Superior temporal gyrus (tissue), 1 donor: ENCODE measurements at regions not wholly inside any gene's neighbourhood (a gene's known extent, or its start where the extent isn't known, plus 50 kb on each side); places are given as distances from the start of the nearest gene placed in this dataset.

ENCODE experiments used
- DNase-seq: peaks from one replicate; pipeline ENCODE4 v3.0.0-alpha.2; 2016; ENCODE audit errors: extremely low spot score

DNA sequence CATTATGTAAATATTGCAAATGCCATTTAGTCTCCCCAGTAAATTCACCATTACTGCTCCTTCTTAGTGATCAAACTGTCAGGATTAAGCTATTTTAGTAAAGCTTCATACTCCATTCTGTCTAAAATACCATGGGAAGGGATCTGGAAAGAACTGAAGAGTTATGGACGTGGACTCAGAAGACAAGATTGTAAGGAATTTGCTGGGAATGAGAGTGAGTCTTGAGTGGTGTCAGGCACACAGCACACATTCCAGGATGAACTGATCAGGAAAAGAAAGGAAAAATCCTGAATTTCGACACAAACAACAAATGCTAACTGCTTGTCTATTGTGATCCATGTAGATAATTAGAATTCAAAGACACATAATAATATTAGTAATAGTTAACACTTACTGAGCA, 311.0 kb downstream of the CENPC start:
- DNase-seq, result no peak

DNA sequence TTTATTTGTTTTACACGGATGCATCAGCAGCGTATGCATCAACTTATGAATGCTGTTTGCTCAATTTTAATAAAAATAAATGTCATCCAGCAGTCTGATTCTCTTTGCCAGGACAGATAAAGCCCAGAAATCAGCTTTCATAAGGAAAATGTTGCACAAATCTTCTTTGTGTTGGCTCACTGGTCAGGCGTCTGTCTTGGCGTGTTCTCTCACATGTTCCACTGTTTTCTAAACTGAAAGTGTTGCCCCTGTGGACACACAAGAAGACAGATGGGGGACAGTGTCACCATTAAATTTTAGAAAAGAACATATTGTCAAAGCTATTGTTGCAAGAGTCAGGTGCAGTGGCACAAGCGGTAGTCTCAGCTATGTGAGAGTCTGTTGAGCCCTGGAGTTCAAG, 316.2 kb downstream of the CENPC start:
- no peak for DNase-seq

DNA sequence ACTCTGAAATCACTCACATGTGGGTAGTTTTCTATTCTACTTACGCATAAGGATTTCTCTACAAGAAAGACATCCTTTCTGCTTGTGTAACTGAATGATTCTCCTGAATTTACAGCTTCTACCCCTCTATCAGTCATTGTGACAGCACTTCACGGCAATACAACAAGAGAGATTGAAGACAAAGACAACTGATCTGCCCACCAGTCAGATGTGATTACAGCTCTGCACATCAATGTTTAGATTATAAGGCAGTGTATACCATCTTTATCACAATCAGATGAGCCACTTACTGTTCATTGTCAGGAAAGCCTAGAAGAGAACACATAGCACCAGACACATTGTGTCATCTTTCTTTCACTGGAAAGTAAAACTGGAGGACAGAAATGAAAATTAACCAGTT, 324.4 kb downstream of the CENPC start:
- DNase-seq, result no peak

DNA sequence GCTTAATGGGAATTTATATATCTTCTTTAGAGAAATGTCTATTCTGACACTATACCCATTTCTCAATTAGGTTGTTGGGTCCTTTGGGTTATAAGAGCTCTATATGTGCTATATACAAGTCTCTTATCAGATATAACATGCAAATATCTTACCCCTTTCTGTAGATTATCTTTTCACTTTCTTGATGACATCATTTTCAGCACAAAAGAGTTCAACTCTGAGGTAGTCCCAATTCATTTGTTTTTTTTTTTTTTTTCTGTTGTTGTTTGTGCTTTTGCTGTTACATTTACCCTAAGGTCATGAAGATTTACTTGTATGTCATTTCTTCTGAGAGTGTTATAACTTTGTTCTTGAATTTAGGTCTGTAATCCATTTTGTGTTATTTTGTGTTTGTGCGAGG, 326.4 kb downstream of the CENPC start:
- no peak for DNase-seq

DNA sequence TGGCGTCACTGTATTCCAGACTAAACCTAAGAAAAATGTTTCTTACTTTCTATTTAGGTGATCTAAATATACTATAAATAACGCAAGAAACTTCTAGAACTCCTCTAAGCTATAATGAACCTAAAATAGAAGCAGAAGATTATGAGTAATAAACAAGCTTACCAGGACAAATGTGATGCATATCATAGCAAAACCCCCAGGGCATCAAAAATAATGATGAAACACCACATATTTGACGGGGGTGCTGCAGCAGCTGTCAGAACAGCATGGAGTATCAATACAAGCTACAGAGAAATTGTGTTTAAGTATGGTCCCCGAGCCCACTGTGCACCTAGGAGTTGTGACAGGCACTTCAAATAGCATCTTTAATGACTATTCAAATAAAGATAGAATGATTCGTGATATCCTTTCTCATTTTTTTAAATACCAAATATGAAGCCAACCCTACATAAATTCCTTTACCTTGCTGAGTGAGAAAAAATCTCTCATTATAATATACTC, 337.3 kb downstream of the CENPC start:
- DNase-seq, result no peak

DNA sequence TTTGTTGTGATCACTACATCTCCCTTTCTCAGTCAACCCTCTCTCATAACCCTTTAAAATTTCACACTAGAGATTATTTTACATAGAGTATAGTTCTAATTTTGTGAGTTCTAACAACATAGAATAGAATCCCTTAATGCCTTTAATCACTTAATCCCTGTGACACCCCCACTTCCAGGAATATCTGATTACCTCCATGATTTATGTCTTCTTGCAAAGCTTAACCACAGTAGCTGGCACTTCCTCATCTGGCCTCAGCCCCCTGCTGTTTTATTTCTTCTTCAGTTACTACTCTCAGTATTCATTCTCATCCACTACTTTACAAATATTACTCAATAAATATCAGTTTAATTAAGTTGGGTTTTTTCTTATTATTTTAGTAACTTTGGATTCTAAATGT, 340.9 kb downstream of the CENPC start:
- no peak for DNase-seq

DNA sequence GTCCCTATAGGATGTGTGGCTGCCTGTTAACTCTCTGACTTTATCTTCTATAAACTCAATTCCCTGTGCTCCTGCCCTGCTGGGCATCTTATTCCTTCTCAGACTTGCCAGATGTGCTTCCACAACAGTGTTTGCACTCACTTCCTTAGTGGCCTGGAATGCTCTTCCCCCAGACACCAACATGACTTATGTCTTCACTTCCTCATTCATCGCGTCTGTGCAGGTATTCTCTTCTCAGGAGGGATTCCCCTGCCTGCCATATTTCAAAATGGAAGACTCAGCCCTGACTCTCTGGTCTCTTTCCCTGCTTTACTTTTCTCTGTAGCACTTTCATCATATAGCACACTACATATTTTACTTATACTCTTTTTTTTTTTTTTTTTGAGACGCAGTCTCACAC, 344.0 kb downstream of the CENPC start:
- DNase-seq, result no peak

DNA sequence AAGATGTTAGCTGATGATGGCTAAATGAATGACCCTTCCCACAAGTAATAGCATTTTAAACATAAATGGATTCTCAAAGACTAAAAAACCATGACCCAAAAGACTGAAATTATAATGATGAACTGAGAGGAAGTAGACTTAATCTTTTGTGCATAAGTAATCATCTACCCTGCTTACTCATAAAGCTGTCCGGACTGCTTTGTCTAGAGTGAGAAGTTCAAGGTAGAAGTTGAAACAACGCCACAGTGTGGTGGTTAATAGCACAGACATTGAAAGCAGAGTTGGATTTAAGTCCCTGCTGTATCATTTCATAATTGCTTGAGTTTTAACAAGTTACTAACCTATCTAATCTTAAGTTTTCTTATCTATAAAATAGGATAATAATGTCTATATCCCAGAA, 346.6 kb downstream of the CENPC start:
- DNase-seq, result no peak

DNA sequence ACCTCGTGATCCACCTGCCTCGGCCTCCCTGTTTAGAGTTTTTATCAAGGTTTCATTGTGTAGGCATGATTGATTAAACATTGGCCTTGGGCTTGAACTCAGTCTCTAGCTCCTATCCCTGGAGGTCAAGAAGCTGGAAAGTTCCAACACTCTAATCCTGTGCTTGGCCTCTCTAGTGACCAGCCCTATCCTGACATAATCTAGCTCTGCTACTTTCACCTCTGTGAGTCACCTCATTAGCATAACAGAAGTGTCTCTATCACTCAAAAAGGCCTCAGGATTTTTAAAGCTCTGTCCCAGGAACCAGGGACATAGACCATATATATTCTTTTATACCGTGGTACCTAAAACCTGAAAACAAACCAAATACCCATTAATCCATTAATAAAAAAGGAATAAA, 377.5 kb downstream of the CENPC start:
- no peak for DNase-seq

DNA sequence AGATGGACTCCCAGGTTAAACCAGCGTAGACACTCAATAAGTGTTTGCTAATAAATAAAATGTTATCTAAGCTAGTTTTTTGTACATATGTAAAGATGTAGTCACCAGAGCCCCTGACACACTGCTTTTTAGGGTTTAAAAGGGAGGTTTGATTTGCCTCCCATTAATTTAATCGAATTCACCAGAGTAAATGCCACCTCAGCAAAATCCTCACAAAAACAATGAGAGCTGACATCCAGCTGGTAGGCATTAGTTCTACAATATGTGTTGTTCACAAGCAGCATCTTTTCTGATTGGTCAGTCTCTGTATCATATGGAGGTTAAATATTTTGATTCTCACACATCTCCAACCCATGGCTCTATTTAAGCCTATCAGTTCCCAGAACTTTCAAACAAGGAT, 382.6 kb downstream of the CENPC start:
- no peak for DNase-seq

DNA sequence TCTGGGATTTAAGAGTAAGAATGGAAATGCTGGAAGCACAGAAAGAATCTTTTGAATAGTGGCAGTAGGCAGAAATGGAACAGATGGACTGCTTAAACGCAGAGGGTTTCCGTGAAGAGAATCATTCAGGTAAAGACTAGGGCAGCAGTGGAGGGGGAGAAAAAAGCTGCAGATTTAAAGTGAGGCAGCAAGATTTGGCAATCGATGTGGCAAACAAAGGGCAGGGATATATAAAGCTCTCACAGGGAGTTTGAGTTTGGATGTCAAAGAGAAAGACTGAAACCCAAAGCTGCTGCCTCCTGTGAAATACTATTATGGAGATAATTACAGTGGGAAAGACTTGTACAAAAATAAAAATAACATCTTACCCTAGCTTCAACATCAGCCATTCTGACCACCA, 384.0 kb downstream of the CENPC start:
- no peak for DNase-seq

DNA sequence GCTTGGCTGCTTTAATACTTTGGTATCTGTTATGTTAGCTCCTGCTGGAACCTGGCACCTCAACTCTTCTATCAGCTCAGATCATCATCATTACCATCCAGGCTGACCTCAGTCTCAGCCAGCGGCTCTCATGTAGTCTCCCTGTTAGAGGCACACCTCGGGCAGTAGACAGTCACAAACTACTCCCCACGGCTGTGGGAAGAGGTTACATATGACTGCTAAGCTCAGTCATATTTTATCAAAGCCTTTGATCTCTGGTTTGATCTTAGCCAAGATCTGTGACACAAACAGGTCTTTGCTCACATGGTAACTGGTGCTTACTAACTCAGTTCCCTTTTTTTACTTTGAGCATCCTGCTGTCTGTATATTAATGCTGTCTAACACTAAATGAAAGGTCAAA, 384.9 kb downstream of the CENPC start:
- DNase-seq, result no peak

DNA sequence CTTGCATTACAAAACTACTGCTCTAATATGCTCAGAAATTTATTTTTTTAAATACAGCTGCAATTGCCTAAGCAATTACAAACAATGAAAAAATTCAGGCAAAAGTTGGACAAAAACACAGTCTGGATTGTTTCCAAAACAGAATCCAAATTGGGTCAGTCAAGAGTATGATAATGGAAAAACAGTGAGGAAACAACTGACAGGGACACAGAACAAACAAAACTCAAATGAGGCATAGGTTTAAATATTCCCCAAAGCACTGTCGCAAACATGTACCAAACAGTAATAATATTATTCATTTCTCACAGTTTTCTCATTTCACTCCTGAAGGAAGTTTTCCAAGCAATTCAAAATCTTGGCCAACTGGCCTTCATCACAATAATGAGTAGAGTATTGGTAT, 386.6 kb downstream of the CENPC start:
- no peak for DNase-seq

DNA sequence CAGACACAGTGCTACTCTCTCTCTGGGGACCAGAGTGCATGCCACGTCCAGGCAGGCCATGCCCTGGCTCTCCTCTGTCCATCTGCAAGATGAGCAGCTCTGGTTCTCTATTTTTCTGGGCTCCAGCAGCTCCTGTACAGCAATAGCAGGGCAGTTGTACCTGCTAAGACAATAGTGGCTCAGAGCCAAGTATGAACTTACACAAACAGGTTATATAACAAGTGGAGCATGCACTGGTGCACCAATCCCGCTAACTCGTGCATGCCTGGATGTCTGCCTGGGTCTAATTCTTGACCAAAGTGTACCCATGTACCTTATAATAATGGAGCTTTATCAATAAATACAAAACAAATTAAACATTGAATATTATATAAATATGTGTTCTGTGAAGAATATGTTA, 392.3 kb downstream of the CENPC start:
- no peak for DNase-seq

DNA sequence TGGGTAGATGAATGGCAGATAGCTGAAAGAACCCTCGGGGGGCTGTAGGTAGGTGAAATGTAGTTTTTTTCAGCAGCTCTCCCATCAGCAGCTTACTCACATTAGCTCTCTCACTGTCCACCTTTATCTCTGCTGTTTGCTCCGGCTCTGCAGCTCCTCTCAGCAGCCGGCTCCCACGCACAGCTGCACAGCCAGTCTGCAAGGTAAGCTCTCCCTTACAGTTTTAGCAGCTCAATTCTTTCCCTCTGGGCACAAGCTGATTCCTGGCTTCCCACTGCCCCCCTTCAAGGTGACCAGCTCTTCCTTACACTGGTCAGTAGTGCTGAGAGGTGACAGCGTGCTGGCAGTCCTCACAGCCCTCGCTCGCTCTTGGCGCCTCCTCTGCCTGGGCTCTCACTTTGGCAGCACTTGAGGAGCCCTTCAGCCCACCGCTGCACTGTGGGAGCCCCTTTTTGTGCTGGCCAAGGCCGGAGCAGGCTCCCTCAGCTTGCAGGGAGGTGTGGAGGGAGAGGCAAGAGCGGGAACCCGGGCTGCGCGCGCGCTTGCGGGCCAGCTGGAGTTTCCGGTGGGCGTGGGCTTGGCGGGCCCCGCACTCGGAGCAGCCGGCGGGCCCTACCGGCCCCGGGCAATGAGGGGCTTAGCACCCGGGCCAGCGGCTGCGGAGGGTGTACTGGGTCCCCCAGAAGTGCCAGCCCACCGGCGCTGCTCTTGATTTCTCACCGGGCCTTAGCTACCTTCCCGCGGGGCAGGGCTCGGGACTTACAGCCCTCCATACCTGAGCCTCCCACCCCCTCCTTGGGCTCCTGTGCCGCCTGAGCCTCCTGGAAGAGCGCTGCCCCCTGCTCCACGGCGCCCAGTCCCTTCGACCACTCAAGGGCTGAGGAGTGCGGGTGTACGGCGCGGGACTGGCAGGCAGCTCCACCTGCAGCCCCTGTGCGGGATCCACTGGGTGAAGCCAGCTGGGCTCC, 393.6 kb downstream of the CENPC start:
- no peak for DNase-seq

DNA sequence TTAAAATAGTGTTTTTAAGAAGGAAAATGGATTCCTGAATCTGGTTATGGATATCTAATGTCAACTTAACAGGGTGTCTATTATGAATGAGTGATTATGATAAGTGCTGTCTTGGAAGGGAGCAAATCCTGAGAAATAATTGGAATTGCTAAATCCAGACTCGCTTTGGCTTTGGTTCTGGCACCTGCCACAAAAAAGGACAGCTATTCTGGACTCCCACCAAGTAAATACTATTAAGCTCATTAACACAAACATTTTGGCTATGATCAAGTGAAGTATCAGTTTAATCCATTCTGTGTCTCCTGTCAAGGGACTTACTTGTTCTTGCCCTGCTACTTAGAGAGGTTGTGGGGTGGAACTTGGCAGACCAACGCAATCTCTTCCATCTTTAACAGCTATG, 403.7 kb downstream of the CENPC start:
- no peak for DNase-seq

DNA sequence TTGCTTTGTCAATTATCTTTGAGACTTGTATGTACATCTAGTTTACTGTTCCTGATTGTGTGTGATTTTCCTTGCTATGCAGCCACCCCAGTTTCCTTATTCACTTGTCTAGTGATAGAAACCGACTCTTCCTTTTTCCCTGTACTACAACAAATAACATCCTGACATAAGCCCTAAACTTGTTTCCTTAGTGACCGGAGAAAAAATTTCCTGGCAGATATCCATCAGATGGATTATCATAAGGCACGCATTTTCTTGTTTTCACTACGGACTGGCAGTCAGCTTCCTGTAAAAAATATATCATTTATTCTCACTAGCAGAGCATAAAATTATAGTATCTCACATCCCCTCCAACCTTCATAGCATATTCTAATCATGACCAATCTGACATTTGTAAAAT, 410.7 kb downstream of the CENPC start:
- DNase-seq, result no peak

DNA sequence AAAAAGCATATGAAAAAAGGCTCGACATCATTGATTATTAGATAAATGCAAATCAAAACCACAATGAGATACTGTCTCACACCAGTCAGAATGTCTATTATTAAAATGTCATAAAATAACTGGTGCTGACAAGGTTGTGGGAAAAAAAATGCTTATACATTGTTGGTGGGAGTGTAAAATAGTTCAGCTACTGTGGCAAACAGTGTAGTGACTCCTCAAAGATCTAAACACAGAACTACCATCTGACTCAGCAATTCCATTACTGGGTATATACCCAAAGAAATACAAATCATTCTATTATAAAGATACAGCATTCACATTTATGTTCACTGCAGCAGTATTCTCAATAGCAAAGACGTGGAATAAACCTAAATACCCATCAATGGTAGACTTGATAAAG, 412.1 kb downstream of the CENPC start:
- no peak for DNase-seq

DNA sequence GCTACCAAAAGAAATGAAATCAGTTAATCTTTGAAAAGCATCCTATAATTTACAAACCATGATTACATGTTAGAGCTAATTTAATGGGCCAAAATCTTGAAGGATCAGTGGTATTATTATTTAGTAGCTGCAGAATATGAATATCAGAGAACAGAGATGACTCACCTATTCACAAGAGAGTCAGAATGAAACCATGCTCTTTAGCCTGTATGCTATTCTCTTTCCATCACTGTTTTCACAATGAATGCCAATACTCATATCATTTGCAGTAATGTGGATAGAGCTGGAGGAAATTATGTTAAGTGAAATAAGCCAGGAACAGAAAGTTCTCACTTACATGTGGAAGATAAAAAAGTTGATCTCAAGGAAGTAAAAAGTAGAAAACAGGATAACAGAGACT, 414.1 kb downstream of the CENPC start:
- no peak for DNase-seq

DNA sequence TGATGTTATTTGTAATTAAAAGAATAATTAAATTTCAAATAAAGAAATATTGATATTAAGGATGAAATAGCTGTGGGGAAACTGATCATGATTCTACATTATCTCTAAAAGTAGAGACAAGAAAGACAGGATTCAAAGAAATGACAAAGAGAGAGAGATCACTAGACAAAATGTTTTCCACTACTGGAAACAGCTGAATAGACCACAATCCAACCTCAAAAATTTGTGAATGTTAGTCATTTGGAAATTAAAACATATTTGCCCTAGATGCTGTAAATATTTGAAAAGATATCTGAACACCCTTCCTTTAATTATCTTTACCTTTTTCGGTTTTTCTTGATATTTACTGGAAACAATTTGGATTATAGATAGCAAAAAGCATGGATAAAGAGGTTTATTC, 414.9 kb downstream of the CENPC start:
- no peak for DNase-seq

DNA sequence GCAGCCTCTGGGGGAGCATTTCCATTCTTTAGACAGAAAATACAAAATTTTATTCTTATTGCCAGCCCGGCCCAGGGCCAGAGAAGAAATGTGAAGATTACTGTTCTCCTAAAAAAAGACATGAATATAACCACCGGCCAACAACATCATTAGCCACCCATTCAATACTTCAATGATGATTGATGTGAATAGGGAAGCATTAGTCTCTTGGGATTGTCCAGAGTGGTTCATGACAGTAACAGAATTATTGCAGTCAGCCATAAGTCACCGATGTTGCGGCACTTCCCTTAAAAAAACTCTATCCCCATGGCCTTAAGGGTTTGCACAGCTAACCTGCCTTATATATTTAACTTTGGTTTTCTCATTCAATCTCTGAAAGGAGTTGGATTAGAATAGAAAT, 418.7 kb downstream of the CENPC start:
- no peak for DNase-seq

DNA sequence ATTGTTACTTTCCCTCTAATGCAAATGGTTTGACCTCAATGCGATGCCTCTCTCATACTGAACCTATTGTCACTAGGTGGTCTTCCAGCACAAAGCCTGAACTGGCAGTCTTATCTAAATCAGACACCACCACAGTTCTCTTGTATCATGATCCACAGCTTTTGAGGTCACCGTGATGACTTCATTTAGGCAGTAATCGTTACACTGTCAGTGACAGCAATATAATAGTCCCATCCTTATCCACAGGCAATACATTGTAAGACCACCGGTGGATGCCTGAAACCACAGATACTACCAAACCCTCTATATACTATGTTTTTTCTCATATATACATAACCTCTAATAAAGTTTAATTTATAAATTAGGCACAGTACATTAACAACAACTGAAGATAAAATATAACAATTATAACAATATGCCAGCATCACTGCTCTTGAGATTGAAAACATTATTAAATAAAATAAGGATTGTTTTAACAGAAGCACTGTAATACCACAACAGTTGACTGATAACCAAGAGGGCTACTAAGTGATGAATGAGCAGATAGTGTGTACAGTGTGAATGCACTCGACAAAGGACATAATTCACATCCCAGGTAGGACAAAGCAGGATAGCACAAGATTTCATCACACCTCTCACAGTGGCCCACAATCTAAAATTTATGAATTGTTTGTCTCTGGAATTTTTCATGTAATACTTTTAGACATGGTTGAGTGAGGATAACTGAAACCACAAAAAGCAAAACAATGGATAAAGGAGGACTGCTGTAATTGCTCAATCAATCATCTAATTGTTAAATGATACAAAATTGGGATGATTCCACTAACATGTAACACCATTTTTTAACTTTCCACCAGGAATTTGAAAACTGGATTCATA, 419.4 kb downstream of the CENPC start:
- no peak for DNase-seq

DNA sequence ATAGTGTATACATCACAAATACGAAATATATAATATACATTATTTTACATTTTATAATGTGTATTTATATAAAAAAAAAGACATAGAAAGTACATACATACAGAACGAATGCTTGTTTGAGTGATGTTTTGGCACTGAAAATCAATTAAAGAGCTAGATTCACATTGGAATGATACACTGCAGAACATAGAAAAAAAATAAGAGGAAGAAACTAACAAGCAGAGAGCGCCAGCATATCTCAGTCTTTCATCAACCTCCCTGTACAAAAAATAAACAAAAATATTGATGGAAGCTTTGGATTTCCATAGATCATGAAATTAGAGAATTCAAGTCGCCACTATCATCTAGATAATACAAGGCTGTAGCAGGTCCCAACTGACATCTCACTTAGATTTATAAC, 420.6 kb downstream of the CENPC start:
- DNase-seq, result no peak
